Renal cortex interstitium (tissue), 11 donors: ENCODE measurements at regions not wholly inside any gene's neighbourhood (a gene's known extent, or its start where the extent isn't known, plus 50 kb on each side); places are given as distances from the start of the nearest gene placed in this dataset.

Source experiments
- DNase-seq, 11 donors: peaks; one replicate each; pipeline ENCODE4 v3.0.0-alpha.2; 2013; ENCODE audit warnings: low read depth in 9 of 11, low spot score in 4 of 11; ENCODE audit errors: extremely low read depth in 1 of 11

GRCh38 chr3:110767156-110767555 lies 304.5 kb upstream of the NECTIN3 start:
- DNase-seq: no peak

GRCh38 chr3:110767838-110768237 lies 303.8 kb upstream of the NECTIN3 start:
- DNase-seq: no peak

GRCh38 chr3:110773413-110773954 lies 298.1 kb upstream of the NECTIN3 start:
- DNase-seq: no peak

GRCh38 chr3:110774496-110775265 lies 296.9 kb upstream of the NECTIN3 start:
- no peak for DNase-seq

GRCh38 chr3:110779581-110779980 lies 292.0 kb upstream of the NECTIN3 start:
- no peak for DNase-seq

GRCh38 chr3:110783541-110783940 lies 288.1 kb upstream of the NECTIN3 start:
- no peak for DNase-seq

GRCh38 chr3:110788794-110789193 lies 282.8 kb upstream of the NECTIN3 start:
- no peak for DNase-seq

- no peak for DNase-seq
These were observed 282.3 kb upstream of the NECTIN3 start for GRCh38 chr3:110789315-110789714.

- no peak for DNase-seq
These were observed 281.0 kb upstream of the NECTIN3 start for GRCh38 chr3:110790631-110791030.

GRCh38 chr3:110791995-110792686 lies 279.5 kb upstream of the NECTIN3 start:
- no peak for DNase-seq

- no peak for DNase-seq
These were observed 278.0 kb upstream of the NECTIN3 start for GRCh38 chr3:110793611-110794010.

GRCh38 chr3:110795163-110795562 lies 276.5 kb upstream of the NECTIN3 start:
- DNase-seq: no peak

GRCh38 chr3:110799271-110799670 lies 272.3 kb upstream of the NECTIN3 start:
- no peak for DNase-seq

- DNase-seq: no peak
These were observed 266.8 kb upstream of the NECTIN3 start for GRCh38 chr3:110804856-110805255.

GRCh38 chr3:110806924-110807323 lies 264.7 kb upstream of the NECTIN3 start:
- no peak for DNase-seq

- no peak for DNase-seq
These were observed 263.0 kb upstream of the NECTIN3 start for GRCh38 chr3:110808630-110809029.

GRCh38 chr3:110810356-110810755 lies 261.3 kb upstream of the NECTIN3 start:
- DNase-seq: no peak

- DNase-seq: peak in 6 of 11 donors; percentile 3 to 18 (median 11)
These were observed 260.6 kb upstream of the NECTIN3 start for GRCh38 chr3:110811050-110811449.

- no peak for DNase-seq
These were observed 258.1 kb upstream of the NECTIN3 start for GRCh38 chr3:110813541-110813940.
